Gastroesophageal sphincter (tissue), 4 donors: ENCODE measurements at regions not wholly inside any gene's neighbourhood (a gene's known extent, or its start where the extent isn't known, plus 50 kb on each side); places are given as distances from the start of the nearest gene placed in this dataset.
A peak's percentile ranks its signal among the peaks of the same experiment; 100 is the strongest.

Experiments
- ATAC-seq: fragments of 150-250 bp; one replicate; pipeline ENCODE4 v1.9.1; 2016; ENCODE audit warnings: mild to moderate bottlenecking, moderate library complexity
- H3K27ac ChIP-seq, 4 donors: fragments of 200-600 bp; sonication (generic) in 3 of 4; 1 replicate in 3 of 4; 2 replicates in 1 of 4; pipeline ENCODE4 v1.5.1; 2016 to 2019
- H3K27me3 ChIP-seq: fragments of 200-600 bp; sonication (generic); one replicate; pipeline ENCODE4 v1.5.1; 2019
- H3K36me3 ChIP-seq, 2 donors: fragments of 200-600 bp; sonication (generic); one replicate each; pipeline ENCODE4 v1.5.1; 2019; ENCODE audit warnings: control low read depth in 1 of 2
- H3K4me1 ChIP-seq, 3 donors: fragments of 200-600 bp; sonication (generic); 1 replicate in 2 of 3; 2 replicates in 1 of 3; pipeline ENCODE4 v1.5.1; 2016 to 2019; ENCODE audit warnings: control low read depth in 2 of 3
- H3K4me3 ChIP-seq, 2 donors: fragments of 200-600 bp; sonication (generic); one replicate each; pipeline ENCODE4 v1.5.1; 2019; ENCODE audit warnings: mild to moderate bottlenecking in 1 of 2, moderate library complexity in 1 of 2
- H3K9me3 ChIP-seq, 3 donors: fragments of 200-600 bp; sonication (generic); one replicate each; pipeline ENCODE4 v1.5.1; 2017 to 2019; ENCODE audit warnings: control low read depth in 2 of 3
- EP300 ChIP-seq: sonication (generic); formaldehyde crosslinking; IDR thresholded peaks from one replicate; pipeline ENCODE4 v1.6.1; 2017; ENCODE audit warnings: antibody characterized with exemption, mild to moderate bottlenecking
- POLR2A ChIP-seq, 2 donors: fragments of 450-650 bp; IDR thresholded peaks; one replicate each; pipeline ENCODE4 v1.6.1; 2017; ENCODE audit warnings: antibody characterized with exemption in 2 of 2, mild to moderate bottlenecking in 2 of 2, moderate library complexity in 1 of 2
- POLR2AphosphoS5 ChIP-seq: sonication (generic); formaldehyde crosslinking; IDR thresholded peaks from one replicate; pipeline ENCODE4 v1.6.1; 2017; ENCODE audit warnings: antibody characterized with exemption
- WGBS, 2 donors: methylation state at CpG; one replicate each; pipeline ENCODE4 v1.1.5; 2018; ENCODE audit warnings: low coverage in 1 of 2; 5-methylcytosine and 5-hydroxymethylcytosine counted together
- TF ChIP-seq, protein P1 (sequence below), 4 experiments: fragments of 200-600 bp in 2 of 4; fragments of 450-650 bp in 2 of 4; sonication (generic) in 1 of 4; IDR thresholded peaks; one replicate each; pipeline ENCODE4 v1.5.1; 2017 to 2019; ENCODE audit warnings: antibody characterized with exemption in 4 of 4, mild to moderate bottlenecking in 2 of 4, moderate library complexity in 2 of 4

GRCh38 chr6:37560737-37561103 lies 61.0 kb upstream of the CCDC167 start:
- H3K27ac ChIP-seq = no peak overlapping the region
- peaks cover 82% of the 10 kb centered on the region for H3K27me3 ChIP-seq
- 91 to 100% methylated on average over 1 of the region's 3 CpGs for WGBS, 2 donors
- ATAC-seq = no peak
- H3K4me1 ChIP-seq = peaks cover 0 to 13% (median 1%) of the 10 kb centered on the region in 3 donors
- no peaks in the 10 kb centered on the region for H3K9me3 ChIP-seq
- TF ChIP-seq EP300 = no peak
- TF ChIP-seq, protein P1, sequence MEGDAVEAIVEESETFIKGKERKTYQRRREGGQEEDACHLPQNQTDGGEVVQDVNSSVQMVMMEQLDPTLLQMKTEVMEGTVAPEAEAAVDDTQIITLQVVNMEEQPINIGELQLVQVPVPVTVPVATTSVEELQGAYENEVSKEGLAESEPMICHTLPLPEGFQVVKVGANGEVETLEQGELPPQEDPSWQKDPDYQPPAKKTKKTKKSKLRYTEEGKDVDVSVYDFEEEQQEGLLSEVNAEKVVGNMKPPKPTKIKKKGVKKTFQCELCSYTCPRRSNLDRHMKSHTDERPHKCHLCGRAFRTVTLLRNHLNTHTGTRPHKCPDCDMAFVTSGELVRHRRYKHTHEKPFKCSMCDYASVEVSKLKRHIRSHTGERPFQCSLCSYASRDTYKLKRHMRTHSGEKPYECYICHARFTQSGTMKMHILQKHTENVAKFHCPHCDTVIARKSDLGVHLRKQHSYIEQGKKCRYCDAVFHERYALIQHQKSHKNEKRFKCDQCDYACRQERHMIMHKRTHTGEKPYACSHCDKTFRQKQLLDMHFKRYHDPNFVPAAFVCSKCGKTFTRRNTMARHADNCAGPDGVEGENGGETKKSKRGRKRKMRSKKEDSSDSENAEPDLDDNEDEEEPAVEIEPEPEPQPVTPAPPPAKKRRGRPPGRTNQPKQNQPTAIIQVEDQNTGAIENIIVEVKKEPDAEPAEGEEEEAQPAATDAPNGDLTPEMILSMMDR (IDR thresholded peaks at IDR 0.05) = no peak
- TF ChIP-seq POLR2A (IDR thresholded peaks at IDR 0.05) = no peak
- no peak for TF ChIP-seq POLR2AphosphoS5
- no peak overlapping the region for H3K4me3 ChIP-seq
- H3K36me3 ChIP-seq = no peaks in the 10 kb centered on the region

DNA sequence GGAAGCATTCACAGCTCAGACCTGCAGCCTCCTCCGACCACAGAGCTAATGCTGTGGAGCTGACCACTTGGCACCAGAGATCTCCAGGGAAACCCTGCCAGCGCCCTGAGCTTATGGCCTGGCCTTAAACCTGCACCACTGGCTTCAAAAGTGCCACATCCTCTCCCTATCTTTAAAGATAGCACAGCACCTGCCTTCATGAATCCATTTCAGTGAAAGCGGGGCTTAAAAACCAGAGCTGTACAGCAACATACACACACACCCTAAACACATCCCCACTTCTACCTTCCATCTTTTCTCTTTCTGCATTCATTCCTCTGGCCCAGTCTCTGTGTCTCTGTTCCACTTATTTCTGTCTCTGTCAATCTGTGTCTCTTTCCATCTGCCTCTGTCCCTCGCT lies 59.8 kb upstream of the CCDC167 start:
- Histone ChIP-seq H3K27ac (no peak overlapping the region), H3K4me1 (peaks cover 0 to 9% (median 0%) of the 10 kb centered on the region in 3 donors), H3K27me3 (peaks cover 82% of the 10 kb centered on the region), H3K4me3 (peak overlapping the region in 1 of 2 donors; percentile 19), H3K36me3 (no peaks in the 10 kb centered on the region), H3K9me3 (no peaks in the 10 kb centered on the region)
- WGBS, 2 donors = 50 to 53% methylated on average over 3 of the region's 4 CpGs
- TF ChIP-seq, protein P1 (IDR thresholded peaks at IDR 0.05) = no peak
- ATAC-seq = no peak

DNA sequence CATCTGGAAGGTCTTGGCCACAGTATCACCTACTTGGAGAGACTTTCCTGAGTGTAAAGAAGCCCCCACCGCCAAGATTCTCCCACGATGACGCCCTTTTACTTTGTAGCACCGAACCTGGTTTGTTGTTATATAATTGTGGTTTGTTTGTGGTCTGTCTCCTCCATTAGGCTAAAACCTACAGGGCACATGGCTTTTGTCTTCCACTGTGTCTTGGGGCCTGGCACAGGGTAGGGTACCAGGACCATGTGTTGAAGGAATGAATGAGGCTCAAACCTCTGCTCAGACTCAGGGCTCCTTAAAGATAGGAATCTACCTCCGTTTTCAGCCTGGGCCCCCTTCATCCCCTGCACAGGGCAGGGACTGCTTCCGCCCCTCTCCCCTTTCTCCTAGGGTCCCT lies 59.4 kb upstream of the CCDC167 start:
- TF ChIP-seq, protein P1 (IDR thresholded peaks at IDR 0.05) = no peak
- TF ChIP-seq EP300 (no peak), POLR2A (IDR thresholded peaks at IDR 0.05) (no peak), POLR2AphosphoS5 (no peak)
- H3K4me3 ChIP-seq = no peak overlapping the region
- 0 to 40% methylated on average over 1 to 3 of the region's 6 CpGs for WGBS, 2 donors

GRCh38 chr6:37558646-37559045 lies 59.0 kb upstream of the CCDC167 start:
- 89 to 92% methylated on average over 6 to 11 of the region's 14 CpGs for WGBS, 2 donors
- Histone ChIP-seq H3K27ac (no peak overlapping the region), H3K4me1 (peaks cover 0 to 9% (median 0%) of the 10 kb centered on the region in 3 donors), H3K36me3 (no peaks in the 10 kb centered on the region), H3K4me3 (no peak overlapping the region), H3K27me3 (peaks cover 79% of the 10 kb centered on the region), H3K9me3 (no peaks in the 10 kb centered on the region)
- no peak for TF ChIP-seq POLR2AphosphoS5
- no peak for TF ChIP-seq EP300
- TF ChIP-seq, protein P1 (IDR thresholded peaks at IDR 0.05) = no peak
- TF ChIP-seq POLR2A (IDR thresholded peaks at IDR 0.05) = no peak
- no peak for ATAC-seq

More for the DNA sequence above, 59.4 kb upstream of the CCDC167 start:
- Histone ChIP-seq H3K4me1 (peaks cover 0 to 9% (median 0%) of the 10 kb centered on the region in 3 donors), H3K27me3 (peaks cover 82% of the 10 kb centered on the region), H3K9me3 (no peaks in the 10 kb centered on the region), H3K27ac (no peak overlapping the region), H3K36me3 (no peaks in the 10 kb centered on the region)
- no peak for ATAC-seq

- no peak for ATAC-seq
- Histone ChIP-seq H3K4me1 (peaks cover 0 to 9% (median 0%) of the 10 kb centered on the region in 3 donors), H3K9me3 (no peaks in the 10 kb centered on the region), H3K27ac (no peak overlapping the region), H3K27me3 (peaks cover 75% of the 10 kb centered on the region), H3K4me3 (no peak overlapping the region), H3K36me3 (no peaks in the 10 kb centered on the region)
- WGBS, 2 donors = 60 to 81% methylated on average over 1 to 3 of the region's 5 CpGs
- TF ChIP-seq, protein P1 (IDR thresholded peaks at IDR 0.05) = no peak
- no peak for TF ChIP-seq POLR2AphosphoS5
- TF ChIP-seq POLR2A (IDR thresholded peaks at IDR 0.05) = no peak
- TF ChIP-seq EP300 = no peak
These were observed 58.5 kb upstream of the CCDC167 start for GRCh38 chr6:37558168-37558567.
